ENCODE measurements at regions not wholly inside any gene's neighbourhood (a gene's known extent, or its start where the extent isn't known, plus 50 kb on each side); places are given as distances from the start of the nearest gene placed in this dataset.

GRCh38 chr1:91173346-91173890 lies 151.6 kb upstream of the ZNF644 start:
- in situ Hi-C loops (cut with MboI) (loop anchor here (25.0 kb wide), 1 partner anchor 1061 kb away; no protein-coding TSS in a partner anchor), intact Hi-C loops (cut with micrococcal nuclease; ENCODE audit: unreplicated experiment) (no loop called here)
- RAD21 ChIA-PET (ENCODE audit: unreplicated experiment) = no interaction called here
- POLR2A ChIA-PET = no interaction called here
- no peak overlapping the region for H3K9ac ChIP-seq (ENCODE audit: control insufficient read depth, insufficient read depth, low read length)
- FAIRE-seq (no peak), DNase-seq (ENCODE audit: low read depth, low spot score) (no peak), ATAC-seq (no peak)
- H3K4me2 ChIP-seq (ENCODE audit: control insufficient read depth, insufficient read depth) = no peak overlapping the region
- no peak overlapping the region for H2AFZ ChIP-seq (ENCODE audit: control insufficient read depth, low read depth, low read length)
- WGBS (ENCODE audit: insufficient coverage, insufficient replicate concordance, low lambda C conversion rate, missing lambda C conversion rate) = 38% methylated on average over 9 of the region's 9 CpGs
- BruUV-seq (replicated peaks) = no TSS peak
- SMC1A ChIA-PET (ENCODE audit: uncharacterized antibody, unreplicated experiment) = interaction anchor here (0.9 kb wide), 1 partner anchor 145 kb away, joined by 3 read pairs; no protein-coding TSS in a partner anchor
- no peaks in the 10 kb centered on the region for H3K9me3 ChIP-seq (replicated peaks; ENCODE audit: control insufficient read depth, insufficient read depth, low read length)
- no peaks in the 10 kb centered on the region for H3K79me2 ChIP-seq (ENCODE audit: control insufficient read depth, insufficient read depth, low read length)
- H3K36me3 ChIP-seq (ENCODE audit: control insufficient read depth in 2 of 2, insufficient read depth in 2 of 2, low read length in 1 of 2) = no peaks in the 10 kb centered on the region
- no peaks in the 10 kb centered on the region for H4K20me1 ChIP-seq (ENCODE audit: control insufficient read depth, insufficient read depth)
- H3K4me3 ChIP-seq = no peak overlapping the region
- no peaks in the 10 kb centered on the region for H3K27me3 ChIP-seq (replicated peaks in 1 of 2; ENCODE audit: control insufficient read depth in 2 of 2, insufficient read depth in 2 of 2, low read length in 1 of 2)
- H3K4me1 ChIP-seq (ENCODE audit: control insufficient read depth, insufficient read depth, low read length) = no peaks in the 10 kb centered on the region
- CTCF ChIA-PET = interaction anchor here (1.8 kb wide), 1 partner anchor 8 kb away, joined by 4 read pairs; no protein-coding TSS in a partner anchor
- H3K27ac ChIP-seq (ENCODE audit: control insufficient read depth, insufficient read depth) = no peak overlapping the region
- no peak for TF ChIP-seq PRDM15 (CRISPR knock-in tag; IDR thresholded peaks at IDR 0.05)
- no peak for TF ChIP-seq SREBF2 (IDR thresholded peaks at IDR 0.05; ENCODE audit: low read length)
- no peak for TF ChIP-seq CHD1 (IDR thresholded peaks at IDR 0.05; ENCODE audit: low read depth, low read length)
- TF ChIP-seq BMI1 (IDR thresholded peaks at IDR 0.05; ENCODE audit: borderline replicate concordance) = no peak
- no peak for TF ChIP-seq E2F8 (IDR thresholded peaks at IDR 0.05; ENCODE audit: low read depth, partially characterized antibody)
- no peak for TF ChIP-seq ZBTB40 (IDR thresholded peaks at IDR 0.05; ENCODE audit: borderline replicate concordance)
- TF ChIP-seq EP300 (IDR thresholded peaks at IDR 0.05; ENCODE audit: borderline replicate concordance in 1 of 2, control insufficient read depth in 1 of 2, low read depth in 2 of 2, low read length in 2 of 2) = no peak
- TF ChIP-seq TBL1XR1 (IDR thresholded peaks at IDR 0.05; ENCODE audit: low read depth, low read length) = no peak
- no peak for TF ChIP-seq ZNF274 (IDR thresholded peaks at IDR 0.05; ENCODE audit: insufficient read depth, insufficient read length)
- no peak for TF ChIP-seq SMC3 (IDR thresholded peaks at IDR 0.05; ENCODE audit: borderline replicate concordance, low read length)
- TF ChIP-seq PML (IDR thresholded peaks at IDR 0.05; ENCODE audit: low read length) = no peak
- TF ChIP-seq HDAC6 (IDR thresholded peaks at IDR 0.05; ENCODE audit: unreplicated experiment) = no peak
- no peak for TF ChIP-seq CEBPB (IDR thresholded peaks at IDR 0.05; ENCODE audit: borderline replicate concordance in 1 of 2, low read depth in 2 of 2, low read length in 2 of 2)
- no peak for TF ChIP-seq FOXK2 (IDR thresholded peaks at IDR 0.05)
